Tibial nerve (tissue), 4 donors: ENCODE measurements at regions not wholly inside any gene's neighbourhood (a gene's known extent, or its start where the extent isn't known, plus 50 kb on each side); places are given as distances from the start of the nearest gene placed in this dataset.
"Not testable (repeated sequence)": the region's sequence is repeated elsewhere in the genome, so short reads cannot be mapped to it uniquely, and the experiment has no call there.

Source experiments
- DNase-seq, 2 donors: peaks; one replicate each; pipeline ENCODE4 v3.0.0-alpha.2; 2019; ENCODE audit warnings: low spot score in 2 of 2
- H3K27ac ChIP-seq, 4 donors: fragments of 200-600 bp; sonication (generic) in 3 of 4; one replicate each; pipeline ENCODE4 v1.5.1; 2017 to 2019; ENCODE audit warnings: mild to moderate bottlenecking in 1 of 4
- H3K27me3 ChIP-seq, 2 donors: fragments of 200-600 bp; sonication (generic) in 1 of 2; one replicate each; pipeline versions ENCODE4 v1.5.1 to v1.6.0; 2017 to 2019
- H3K36me3 ChIP-seq, 3 donors: fragments of 200-600 bp; sonication (generic); one replicate each; pipeline ENCODE4 v1.5.1; 2018 to 2019
- H3K4me1 ChIP-seq, 4 donors: fragments of 200-600 bp; sonication (generic) in 3 of 4; one replicate each; pipeline ENCODE4 v1.5.1; 2017 to 2019
- H3K4me3 ChIP-seq, 4 donors: fragments of 200-600 bp; sonication (generic) in 3 of 4; one replicate each; pipeline ENCODE4 v1.5.1; 2017 to 2019; ENCODE audit warnings: mild to moderate bottlenecking in 1 of 4, moderate library complexity in 1 of 4
- H3K9me3 ChIP-seq, 4 donors: fragments of 200-600 bp; sonication (generic) in 3 of 4; one replicate each; pipeline ENCODE4 v1.5.1; 2017 to 2019
- EP300 ChIP-seq, 2 donors: sonication (generic); formaldehyde crosslinking; IDR thresholded peaks; one replicate each; pipeline ENCODE4 v1.6.1; 2017; ENCODE audit warnings: antibody characterized with exemption in 2 of 2, mild to moderate bottlenecking in 1 of 2
- POLR2A ChIP-seq, 2 donors: fragments of 450-650 bp; IDR thresholded peaks; one replicate each; pipeline ENCODE4 v1.6.1; 2017; ENCODE audit warnings: antibody characterized with exemption in 2 of 2, mild to moderate bottlenecking in 2 of 2, moderate library complexity in 2 of 2
- WGBS, 2 donors: methylation state at CpG; one replicate each; pipeline ENCODE4 v1.1.5; 2018; 5-methylcytosine and 5-hydroxymethylcytosine counted together
- TF ChIP-seq, protein P1 (sequence below), 5 experiments: fragments of 200-600 bp in 3 of 5; fragments of 450-650 bp in 2 of 5; sonication (generic) in 3 of 5; IDR thresholded peaks; one replicate each; pipeline ENCODE4 v1.5.1; 2016 to 2019; ENCODE audit warnings: antibody characterized with exemption in 5 of 5, mild to moderate bottlenecking in 3 of 5, moderate library complexity in 2 of 5

DNA sequence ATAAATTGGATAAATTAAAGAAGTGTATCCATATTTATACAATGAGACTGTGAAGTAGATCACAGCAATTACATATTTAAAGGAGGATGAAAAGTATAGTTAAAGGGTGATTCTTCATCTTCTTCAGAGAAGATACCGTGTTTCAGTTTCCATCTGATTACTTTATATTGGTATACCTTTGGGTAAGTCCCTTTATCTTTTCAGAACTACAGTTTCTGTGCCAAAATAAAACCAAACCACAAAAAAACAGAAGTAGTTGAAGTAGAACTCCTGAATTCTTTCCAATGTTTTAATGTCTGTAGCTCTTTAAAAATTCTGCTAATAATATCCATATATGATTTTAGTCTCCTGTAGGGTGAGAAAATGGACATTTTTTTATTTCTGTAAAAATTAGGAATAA is 231.2 kb upstream of the LINC00305 start:
- no peaks in the 10 kb centered on the region for H3K27me3 ChIP-seq
- no peak overlapping the region for H3K4me3 ChIP-seq
- no peaks in the 10 kb centered on the region for H3K4me1 ChIP-seq
- WGBS, 2 donors: 69 to 76% methylated on average over 1 of the region's 1 CpG
- TF ChIP-seq POLR2A (IDR thresholded peaks at IDR 0.05): no peak
- TF ChIP-seq EP300 (IDR thresholded peaks at IDR 0.05): no peak
- TF ChIP-seq, protein P1, sequence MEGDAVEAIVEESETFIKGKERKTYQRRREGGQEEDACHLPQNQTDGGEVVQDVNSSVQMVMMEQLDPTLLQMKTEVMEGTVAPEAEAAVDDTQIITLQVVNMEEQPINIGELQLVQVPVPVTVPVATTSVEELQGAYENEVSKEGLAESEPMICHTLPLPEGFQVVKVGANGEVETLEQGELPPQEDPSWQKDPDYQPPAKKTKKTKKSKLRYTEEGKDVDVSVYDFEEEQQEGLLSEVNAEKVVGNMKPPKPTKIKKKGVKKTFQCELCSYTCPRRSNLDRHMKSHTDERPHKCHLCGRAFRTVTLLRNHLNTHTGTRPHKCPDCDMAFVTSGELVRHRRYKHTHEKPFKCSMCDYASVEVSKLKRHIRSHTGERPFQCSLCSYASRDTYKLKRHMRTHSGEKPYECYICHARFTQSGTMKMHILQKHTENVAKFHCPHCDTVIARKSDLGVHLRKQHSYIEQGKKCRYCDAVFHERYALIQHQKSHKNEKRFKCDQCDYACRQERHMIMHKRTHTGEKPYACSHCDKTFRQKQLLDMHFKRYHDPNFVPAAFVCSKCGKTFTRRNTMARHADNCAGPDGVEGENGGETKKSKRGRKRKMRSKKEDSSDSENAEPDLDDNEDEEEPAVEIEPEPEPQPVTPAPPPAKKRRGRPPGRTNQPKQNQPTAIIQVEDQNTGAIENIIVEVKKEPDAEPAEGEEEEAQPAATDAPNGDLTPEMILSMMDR (IDR thresholded peaks at IDR 0.05): no peak
- DNase-seq: no peak
- peaks cover 0 to 15% (median 0%) of the 10 kb centered on the region in 4 donors for H3K9me3 ChIP-seq
- H3K27ac ChIP-seq: no peak overlapping the region
- H3K36me3 ChIP-seq: no peaks in the 10 kb centered on the region

DNA sequence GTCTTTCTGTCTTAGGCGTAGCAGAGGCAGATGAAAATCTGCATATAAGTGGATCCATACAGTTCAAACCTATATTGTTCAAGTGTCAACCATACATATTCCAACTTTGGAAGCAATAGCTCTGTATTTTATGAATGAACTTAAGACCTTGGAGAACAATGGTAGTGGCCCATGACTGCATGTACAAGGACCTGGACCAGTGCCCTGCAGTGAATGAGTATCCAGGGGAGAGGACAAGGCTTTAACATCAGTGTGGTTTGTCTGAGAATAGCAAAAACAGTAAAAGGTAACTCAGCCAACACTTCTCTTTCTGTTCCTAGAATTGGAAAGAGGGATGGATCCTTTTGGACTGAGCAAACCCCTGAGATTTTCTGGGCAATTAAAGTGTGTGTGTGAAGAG is 230.8 kb upstream of the LINC00305 start:
- Histone ChIP-seq H3K9me3 (peaks cover 0 to 19% (median 0%) of the 10 kb centered on the region in 4 donors), H3K27me3 (no peaks in the 10 kb centered on the region), H3K4me3 (no peak overlapping the region), H3K27ac (no peak overlapping the region), H3K36me3 (no peaks in the 10 kb centered on the region), H3K4me1 (no peaks in the 10 kb centered on the region)
- 94 to 100% methylated on average over 1 of the region's 1 CpG for WGBS, 2 donors
- TF ChIP-seq, protein P1 (IDR thresholded peaks at IDR 0.05): no peak
- no peak for DNase-seq

DNA sequence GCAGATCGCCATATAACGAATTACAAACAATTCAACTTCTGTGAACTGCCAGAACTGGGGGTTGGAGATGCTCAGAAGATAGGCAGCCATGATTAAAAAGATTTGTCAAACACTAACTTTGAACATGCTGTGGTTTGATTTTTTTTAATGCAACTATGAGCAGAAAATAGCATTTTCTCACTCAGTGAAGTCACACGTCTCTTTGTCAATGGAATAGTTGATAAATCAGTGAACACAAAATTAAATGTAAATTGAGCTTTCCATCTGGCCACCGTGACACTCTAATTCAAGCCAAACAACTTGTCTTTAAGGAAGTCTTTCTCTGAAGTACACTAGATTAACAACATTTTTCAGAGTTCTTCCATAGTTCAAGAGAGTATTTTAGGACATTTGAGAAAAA is 228.6 kb upstream of the LINC00305 start:
- no peaks in the 10 kb centered on the region for H3K36me3 ChIP-seq
- H3K27me3 ChIP-seq: no peaks in the 10 kb centered on the region
- 80 to 84% methylated on average over 4 of the region's 4 CpGs for WGBS, 2 donors
- DNase-seq: no peak
- no peak overlapping the region for H3K4me3 ChIP-seq
- H3K27ac ChIP-seq: no peak overlapping the region
- peaks cover 0 to 24% (median 0%) of the 10 kb centered on the region in 4 donors for H3K9me3 ChIP-seq
- H3K4me1 ChIP-seq: no peaks in the 10 kb centered on the region
- TF ChIP-seq EP300 (IDR thresholded peaks at IDR 0.05) (no peak), POLR2A (IDR thresholded peaks at IDR 0.05) (no peak)
- TF ChIP-seq, protein P1 (IDR thresholded peaks at IDR 0.05): no peak

DNA sequence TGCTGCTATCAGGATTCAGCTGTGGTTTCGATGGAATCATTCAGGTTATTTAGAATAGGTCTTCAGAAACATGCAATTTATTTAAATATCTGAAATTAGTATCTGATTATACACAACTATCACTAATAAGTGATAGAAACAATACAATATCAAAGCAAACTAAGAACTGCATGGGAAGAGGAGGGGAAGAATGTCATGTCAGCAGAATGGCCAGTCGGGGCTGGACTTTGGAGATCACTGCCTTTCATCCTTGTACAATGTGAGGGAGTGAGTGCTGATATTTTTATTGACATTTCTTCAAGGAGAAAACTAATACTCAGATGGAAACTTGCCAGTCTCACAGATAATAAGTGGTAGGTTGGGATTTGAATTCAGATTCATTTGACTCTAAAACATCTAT is 224.0 kb upstream of the LINC00305 start:
- Histone ChIP-seq H3K4me3 (no peak overlapping the region), H3K27ac (no peak overlapping the region), H3K27me3 (no peaks in the 10 kb centered on the region), H3K4me1 (no peaks in the 10 kb centered on the region), H3K36me3 (no peaks in the 10 kb centered on the region), H3K9me3 (peaks cover 0 to 24% (median 0%) of the 10 kb centered on the region in 4 donors)
- no peak for DNase-seq
- WGBS, 2 donors: 74 to 77% methylated on average over 2 of the region's 2 CpGs
- no peak for TF ChIP-seq EP300 (IDR thresholded peaks at IDR 0.05)
- TF ChIP-seq, protein P1 (IDR thresholded peaks at IDR 0.05): no peak
- TF ChIP-seq POLR2A (IDR thresholded peaks at IDR 0.05): no peak

DNA sequence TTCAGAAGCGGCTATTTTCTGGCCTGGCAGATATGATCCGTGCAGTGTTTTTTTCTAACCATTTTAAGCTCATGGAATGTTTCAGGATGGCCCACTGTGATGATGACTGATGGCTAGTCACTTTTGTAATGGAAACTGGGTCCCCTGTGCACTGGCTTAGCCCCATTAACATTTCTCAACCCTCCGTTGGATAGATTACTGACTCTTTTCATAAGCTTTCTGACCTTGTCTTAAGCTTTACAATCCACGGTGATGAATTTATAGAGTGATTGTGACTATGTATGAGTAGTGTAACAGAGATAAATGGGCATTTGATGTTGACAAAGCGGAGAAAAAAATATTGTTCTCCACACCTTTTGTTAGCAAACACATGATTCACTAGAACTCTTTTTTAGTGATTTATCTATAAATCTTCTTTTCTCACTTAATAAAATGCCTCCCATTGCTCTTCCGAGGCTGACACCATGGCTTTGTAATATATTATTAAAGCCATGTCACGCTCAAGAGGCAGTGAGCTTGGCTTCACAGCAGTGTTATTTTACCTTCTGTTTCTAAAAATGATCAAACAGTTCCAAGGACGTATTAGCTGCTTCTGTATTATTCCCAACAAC is 221.0 kb upstream of the LINC00305 start:
- WGBS, 2 donors: 72 to 78% methylated on average over 6 to 7 of the region's 8 CpGs
- not testable (repeated sequence) for DNase-seq, H3K4me3 ChIP-seq, H3K27me3 ChIP-seq, H3K9me3 ChIP-seq, H3K27ac ChIP-seq, H3K4me1 ChIP-seq, H3K36me3 ChIP-seq

DNA sequence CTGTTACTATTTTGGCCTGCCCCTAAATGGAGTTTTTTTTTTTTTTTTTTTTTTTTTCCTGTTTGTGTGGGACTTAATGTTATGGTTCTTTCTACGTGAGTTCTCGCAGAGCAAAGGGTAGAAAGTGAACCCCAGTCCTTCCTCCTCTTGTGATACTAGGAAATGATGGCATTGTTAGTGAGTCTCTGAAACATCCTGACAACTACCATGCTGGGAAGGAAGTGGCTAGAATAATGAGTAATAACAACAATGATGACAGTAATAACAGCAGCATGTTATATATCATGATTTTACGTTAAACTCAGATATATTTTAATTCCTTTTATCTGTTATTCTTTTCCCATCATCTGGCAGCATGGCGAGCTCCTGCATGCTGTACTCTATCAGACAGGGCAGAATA is 216.2 kb upstream of the LINC00305 start:
- H3K9me3 ChIP-seq: peaks cover 0 to 11% (median 0%) of the 10 kb centered on the region in 4 donors
- H3K4me1 ChIP-seq: no peaks in the 10 kb centered on the region
- H3K4me3 ChIP-seq: no peak overlapping the region
- TF ChIP-seq, protein P1 (IDR thresholded peaks at IDR 0.05): no peak
- TF ChIP-seq POLR2A (IDR thresholded peaks at IDR 0.05) (no peak), EP300 (IDR thresholded peaks at IDR 0.05) (no peak)
- no peak overlapping the region for H3K27ac ChIP-seq
- DNase-seq: no peak
- 77 to 81% methylated on average over 4 of the region's 4 CpGs for WGBS, 2 donors
- H3K36me3 ChIP-seq: no peaks in the 10 kb centered on the region
- no peaks in the 10 kb centered on the region for H3K27me3 ChIP-seq
